Neutrophil (primary cell): ENCODE measurements at regions not wholly inside any gene's neighbourhood (a gene's known extent, or its start where the extent isn't known, plus 50 kb on each side); places are given as distances from the start of the nearest gene placed in this dataset.

ENCODE experiments used
- H3K27ac ChIP-seq: fragments of 200-600 bp; sonication (generic); 2 replicates; pipeline ENCODE4 v1.5.1; 2016; ENCODE audit warnings: mild to moderate bottlenecking, moderate library complexity
- H3K27me3 ChIP-seq: fragments of 200-600 bp; sonication (generic); 2 replicates; pipeline ENCODE4 v1.6.0; 2016; ENCODE audit warnings: mild to moderate bottlenecking
- H3K36me3 ChIP-seq: fragments of 200-600 bp; sonication (generic); 2 replicates; pipeline ENCODE4 v1.5.1; 2017
- H3K4me1 ChIP-seq, 2 experiments: fragments of 200-600 bp in 1 of 2; sonication (generic) in 1 of 2; 1 replicate in 1 of 2; 2 replicates in 1 of 2; pipeline versions ENCODE4 v1.5.1 to v1.6.1; 2013 to 2016; ENCODE audit warnings: low read depth in 1 of 2, low read length in 1 of 2, mild to moderate bottlenecking in 1 of 2, moderate library complexity in 1 of 2; ENCODE audit not compliant: control insufficient read depth in 1 of 2, insufficient read depth in 1 of 2
- H3K4me3 ChIP-seq, 2 experiments: fragments of 200-600 bp in 1 of 2; sonication (generic) in 1 of 2; 1 replicate in 1 of 2; 2 replicates in 1 of 2; pipeline ENCODE4 v1.5.1; 2013 to 2016; ENCODE audit warnings: low read depth in 1 of 2, low read length in 1 of 2, mild to moderate bottlenecking in 1 of 2, moderate library complexity in 1 of 2
- H3K9me3 ChIP-seq: fragments of 200-600 bp; sonication (generic); 2 replicates; pipeline ENCODE4 v1.5.1; 2016
- TF ChIP-seq, protein P1 (sequence below): fragments of 200-600 bp; sonication (generic); IDR thresholded peaks from 2 replicates; pipeline ENCODE4 v1.5.1; 2016; ENCODE audit warnings: antibody characterized with exemption

GRCh38 chr9:26471261-26471660 lies 421.3 kb downstream of the CAAP1 start:
- H3K4me1 ChIP-seq = no peaks in the 10 kb centered on the region
- TF ChIP-seq, protein P1, sequence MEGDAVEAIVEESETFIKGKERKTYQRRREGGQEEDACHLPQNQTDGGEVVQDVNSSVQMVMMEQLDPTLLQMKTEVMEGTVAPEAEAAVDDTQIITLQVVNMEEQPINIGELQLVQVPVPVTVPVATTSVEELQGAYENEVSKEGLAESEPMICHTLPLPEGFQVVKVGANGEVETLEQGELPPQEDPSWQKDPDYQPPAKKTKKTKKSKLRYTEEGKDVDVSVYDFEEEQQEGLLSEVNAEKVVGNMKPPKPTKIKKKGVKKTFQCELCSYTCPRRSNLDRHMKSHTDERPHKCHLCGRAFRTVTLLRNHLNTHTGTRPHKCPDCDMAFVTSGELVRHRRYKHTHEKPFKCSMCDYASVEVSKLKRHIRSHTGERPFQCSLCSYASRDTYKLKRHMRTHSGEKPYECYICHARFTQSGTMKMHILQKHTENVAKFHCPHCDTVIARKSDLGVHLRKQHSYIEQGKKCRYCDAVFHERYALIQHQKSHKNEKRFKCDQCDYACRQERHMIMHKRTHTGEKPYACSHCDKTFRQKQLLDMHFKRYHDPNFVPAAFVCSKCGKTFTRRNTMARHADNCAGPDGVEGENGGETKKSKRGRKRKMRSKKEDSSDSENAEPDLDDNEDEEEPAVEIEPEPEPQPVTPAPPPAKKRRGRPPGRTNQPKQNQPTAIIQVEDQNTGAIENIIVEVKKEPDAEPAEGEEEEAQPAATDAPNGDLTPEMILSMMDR = no peak

GRCh38 chr9:26470284-26470683 lies 422.3 kb downstream of the CAAP1 start:
- TF ChIP-seq, protein P1 = no peak

More at GRCh38 chr9:26471261-26471660, 421.3 kb downstream of the CAAP1 start:
- Histone ChIP-seq H3K36me3 (no peaks in the 10 kb centered on the region), H3K4me3 (no peak overlapping the region), H3K27ac (no peak overlapping the region), H3K27me3 (no peaks in the 10 kb centered on the region), H3K9me3 (no peaks in the 10 kb centered on the region)

DNA sequence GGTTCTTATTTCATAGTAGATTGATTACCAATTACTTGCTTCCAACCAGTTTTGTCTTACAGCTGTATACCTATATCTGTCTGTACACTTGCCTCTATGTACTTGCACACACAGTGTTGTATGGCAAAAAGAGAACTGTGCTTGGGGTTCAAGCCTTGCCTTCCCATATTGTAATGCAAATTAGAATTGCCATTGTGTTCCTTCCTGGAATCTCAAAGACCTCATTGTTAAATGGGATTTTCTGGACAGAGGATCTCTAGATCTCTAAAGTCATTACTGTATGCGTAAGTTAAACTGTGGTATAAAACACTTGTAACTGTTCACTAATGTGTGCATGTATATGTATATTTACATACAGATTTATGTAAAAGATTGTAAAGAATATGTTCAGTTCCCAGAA lies 428.8 kb downstream of the CAAP1 start:
- no peak overlapping the region for H3K27ac ChIP-seq

More at GRCh38 chr9:26470284-26470683, 422.3 kb downstream of the CAAP1 start:
- H3K9me3 ChIP-seq = no peaks in the 10 kb centered on the region
- H3K4me1 ChIP-seq = no peaks in the 10 kb centered on the region
- no peak overlapping the region for H3K27ac ChIP-seq
- no peak overlapping the region for H3K4me3 ChIP-seq
- no peaks in the 10 kb centered on the region for H3K36me3 ChIP-seq
- H3K27me3 ChIP-seq = no peaks in the 10 kb centered on the region

GRCh38 chr9:26462751-26463150 lies 429.9 kb downstream of the CAAP1 start:
- TF ChIP-seq, protein P1 = no peak
- Histone ChIP-seq H3K9me3 (no peaks in the 10 kb centered on the region), H3K4me1 (no peaks in the 10 kb centered on the region), H3K27me3 (no peaks in the 10 kb centered on the region), H3K36me3 (no peaks in the 10 kb centered on the region), H3K4me3 (no peak overlapping the region), H3K27ac (no peak overlapping the region)

More for the DNA sequence above, 428.8 kb downstream of the CAAP1 start:
- no peaks in the 10 kb centered on the region for H3K9me3 ChIP-seq
- no peaks in the 10 kb centered on the region for H3K4me1 ChIP-seq
- TF ChIP-seq, protein P1 = no peak
- H3K4me3 ChIP-seq = no peak overlapping the region
- H3K36me3 ChIP-seq = no peaks in the 10 kb centered on the region
- no peaks in the 10 kb centered on the region for H3K27me3 ChIP-seq

DNA sequence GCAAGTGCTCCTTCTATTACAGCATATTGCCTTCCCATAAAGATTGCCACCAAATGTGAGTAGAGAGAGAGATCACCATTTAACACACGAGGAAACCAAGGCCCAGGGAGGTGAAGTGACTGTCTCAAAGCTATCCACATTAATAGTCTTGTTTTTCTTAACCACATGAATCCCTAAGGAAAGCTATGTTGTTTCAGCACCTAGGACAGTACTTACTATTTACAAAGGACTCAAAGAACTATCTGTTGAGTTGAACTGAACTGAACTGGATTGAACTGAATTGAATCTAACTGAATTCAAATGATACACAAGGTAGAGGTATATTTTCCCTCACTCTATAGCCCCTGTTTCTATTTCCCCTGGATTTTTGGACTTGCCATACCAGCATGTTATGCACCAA lies 430.4 kb downstream of the CAAP1 start:
- Histone ChIP-seq H3K4me3 (no peak overlapping the region), H3K36me3 (no peaks in the 10 kb centered on the region), H3K27ac (no peak overlapping the region), H3K9me3 (no peaks in the 10 kb centered on the region), H3K4me1 (no peaks in the 10 kb centered on the region), H3K27me3 (no peaks in the 10 kb centered on the region)
- TF ChIP-seq, protein P1 = no peak

DNA sequence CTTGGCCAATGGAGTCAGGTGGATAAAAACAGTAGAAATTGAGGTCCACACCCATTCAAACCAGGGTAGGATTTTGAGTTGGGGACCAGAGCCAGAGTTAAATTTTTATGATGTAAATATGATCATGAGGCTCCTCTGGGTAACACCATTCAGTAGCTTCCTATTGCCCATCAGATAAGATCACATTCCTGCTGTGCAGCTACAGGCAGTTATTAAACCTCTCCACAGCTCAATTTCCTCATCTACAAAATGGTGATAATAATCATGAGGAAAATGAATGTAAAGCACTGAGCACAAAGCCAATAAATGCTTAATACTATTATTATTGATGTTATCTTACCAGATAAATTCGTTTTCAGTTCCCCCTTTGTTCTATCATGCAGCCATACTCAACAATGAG lies 432.0 kb downstream of the CAAP1 start:
- Histone ChIP-seq H3K4me3 (no peak overlapping the region), H3K27ac (no peak overlapping the region), H3K4me1 (no peaks in the 10 kb centered on the region), H3K36me3 (no peaks in the 10 kb centered on the region), H3K9me3 (no peaks in the 10 kb centered on the region), H3K27me3 (no peaks in the 10 kb centered on the region)
- TF ChIP-seq, protein P1 = no peak
